HG03095 (cell line): ENCODE measurements at regions not wholly inside any gene's neighbourhood (a gene's known extent, or its start where the extent isn't known, plus 50 kb on each side); places are given as distances from the start of the nearest gene placed in this dataset.

Source experiments
- ATAC-seq: cut with Tn5 transposase; IDR thresholded peaks from one replicate; pipeline ENCODE4 v1.9.1; 2021; ENCODE audit warnings: moderate library complexity; ENCODE audit not compliant: unreplicated experiment

DNA sequence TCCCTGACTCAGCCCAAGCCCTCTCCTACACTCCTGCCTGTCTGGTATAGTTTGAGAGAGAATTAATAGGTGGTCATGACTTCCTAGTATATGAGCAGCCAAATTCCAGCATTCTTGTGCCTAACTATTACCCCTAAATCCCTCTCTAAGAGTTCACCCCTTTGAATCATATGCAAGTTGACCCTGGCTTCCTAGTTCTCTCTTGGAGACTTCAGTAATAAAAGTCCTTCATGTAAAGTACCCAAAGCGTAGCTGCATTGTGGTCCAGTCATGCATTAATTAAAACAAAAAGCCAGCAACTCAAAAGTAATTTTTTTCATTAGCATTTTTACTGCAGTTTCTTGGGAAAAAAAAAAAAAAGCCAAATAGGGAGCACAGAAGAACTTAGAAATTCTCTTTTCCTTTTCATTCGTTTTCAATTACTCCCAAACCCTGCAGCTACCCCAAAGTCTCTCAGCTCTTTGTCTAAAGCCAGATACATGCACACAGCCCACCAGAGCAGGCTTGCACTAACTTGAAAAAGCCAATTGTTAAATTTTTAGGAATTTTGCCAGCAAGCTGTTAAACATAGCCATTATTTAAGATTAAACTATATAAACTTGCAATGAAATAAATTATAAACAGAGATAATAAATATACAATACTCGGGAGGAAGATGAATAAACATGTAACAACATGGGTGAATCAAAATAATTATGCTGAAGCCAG lies 50.1 kb upstream of the STT3B start:
- no peak for ATAC-seq
